Kasumi-1 (cell line): ENCODE measurements at regions not wholly inside any gene's neighbourhood (a gene's known extent, or its start where the extent isn't known, plus 50 kb on each side); places are given as distances from the start of the nearest gene placed in this dataset.

ENCODE experiments used
- DNase-seq, 2 experiments: peaks; one replicate each; lab custom pipeline; 2025; lab: John Stamatoyannopoulos, UW

DNA sequence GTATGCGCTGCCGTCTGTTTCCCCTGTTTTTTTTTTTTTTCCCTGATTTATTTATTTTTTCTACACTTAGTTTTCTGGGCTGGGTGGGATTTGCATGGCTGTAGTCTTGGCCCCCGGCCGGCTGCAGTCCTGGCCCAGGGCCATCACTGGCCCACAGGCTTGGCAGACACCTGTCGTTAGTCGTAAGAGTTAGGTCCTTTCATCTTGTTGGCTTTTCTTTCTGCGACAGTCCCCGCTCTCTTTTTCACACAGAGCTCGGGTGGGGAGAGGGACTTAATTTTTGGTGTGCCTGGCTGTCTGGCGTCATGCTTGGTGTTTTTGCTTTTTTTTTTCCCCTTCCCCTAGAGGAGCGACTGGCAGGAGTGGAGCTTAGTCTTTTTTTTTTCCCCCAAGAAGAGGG, 183.4 kb downstream of the KLF13 start:
- no peak for DNase-seq

DNA sequence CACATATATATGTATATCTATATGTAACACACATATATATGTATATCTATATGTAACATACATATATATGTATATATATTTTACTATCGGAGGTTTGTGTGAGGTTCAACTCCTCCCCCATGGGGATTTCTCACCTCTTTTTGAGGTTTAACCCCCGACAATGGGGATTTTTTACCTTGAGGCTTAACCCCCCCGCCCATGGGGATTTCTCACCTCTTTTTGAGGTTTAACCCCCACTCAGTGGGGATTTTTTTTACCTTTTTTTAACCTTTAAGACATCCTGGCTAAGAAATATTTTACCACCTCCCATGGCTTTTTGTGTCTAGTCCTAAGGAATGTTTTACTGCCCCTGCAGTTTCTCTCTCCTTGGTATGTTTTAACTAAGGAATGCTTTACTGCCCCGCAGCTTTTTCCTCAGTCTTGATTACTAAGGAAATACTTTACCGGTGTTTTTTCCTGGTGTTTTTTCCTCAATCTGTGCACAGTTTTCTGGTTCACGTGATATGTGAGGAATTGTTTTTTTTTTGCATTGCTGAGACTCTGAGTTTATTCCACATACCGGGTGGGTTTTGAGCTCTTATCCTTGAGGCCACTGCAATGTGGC, 185.2 kb downstream of the KLF13 start:
- DNase-seq: no peak

DNA sequence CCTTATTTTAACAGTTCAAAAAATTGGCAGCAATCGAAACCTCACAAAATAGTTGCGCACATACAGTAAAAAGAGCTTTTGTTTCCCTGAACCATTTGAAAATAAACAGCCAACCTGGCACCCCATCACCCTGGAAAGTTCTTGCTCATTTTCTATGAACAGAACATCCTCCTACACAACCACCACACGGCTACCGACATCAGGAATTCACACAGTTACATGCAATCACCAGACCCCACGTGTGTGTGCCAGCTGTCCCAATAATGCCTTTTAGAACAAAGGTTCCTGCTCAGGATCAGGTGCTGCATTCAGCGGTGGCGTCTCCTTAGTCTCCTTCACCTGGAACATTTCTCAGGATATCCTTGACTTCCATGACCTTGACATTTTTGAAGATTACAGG, 186.5 kb downstream of the KLF13 start:
- DNase-seq: no peak

DNA sequence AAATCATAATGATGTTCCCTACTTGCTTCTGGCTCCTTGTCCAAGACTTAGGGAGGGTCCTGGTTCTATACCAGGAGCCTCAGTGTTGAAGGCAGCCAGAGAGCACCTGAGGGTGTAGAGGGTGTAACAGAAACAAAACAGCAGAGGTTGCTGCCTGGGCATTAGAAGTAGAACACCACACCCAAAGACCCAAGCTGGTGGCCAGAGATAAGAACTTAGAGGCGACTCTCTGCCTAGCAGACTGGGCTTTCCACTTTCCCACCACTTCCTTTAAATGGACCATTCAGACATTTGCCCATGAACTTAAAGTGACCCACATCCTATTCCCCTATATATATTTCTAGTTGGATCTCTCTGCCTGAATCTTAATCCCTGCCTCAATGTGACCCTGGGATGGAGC, 189.8 kb downstream of the KLF13 start:
- DNase-seq: no peak

DNA sequence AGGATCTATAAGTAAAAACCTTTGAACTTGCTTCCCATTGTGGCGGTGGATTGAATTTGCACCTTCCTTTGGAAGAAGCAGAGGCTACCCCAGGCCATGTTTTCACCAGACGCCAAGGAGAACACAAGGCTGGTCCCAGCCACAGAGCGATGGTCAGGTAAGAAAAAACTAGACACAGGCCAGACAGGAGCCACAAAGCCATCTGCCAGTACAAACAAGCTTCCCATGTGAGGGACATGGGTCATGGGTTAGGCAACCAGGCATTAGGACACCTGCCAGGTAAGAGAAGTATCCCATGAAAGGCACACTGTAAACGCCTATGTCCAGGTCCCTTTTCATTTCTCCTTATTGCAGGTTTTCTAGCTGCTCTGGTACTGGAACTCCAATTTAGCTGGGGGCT, 190.2 kb downstream of the KLF13 start:
- DNase-seq: no peak

DNA sequence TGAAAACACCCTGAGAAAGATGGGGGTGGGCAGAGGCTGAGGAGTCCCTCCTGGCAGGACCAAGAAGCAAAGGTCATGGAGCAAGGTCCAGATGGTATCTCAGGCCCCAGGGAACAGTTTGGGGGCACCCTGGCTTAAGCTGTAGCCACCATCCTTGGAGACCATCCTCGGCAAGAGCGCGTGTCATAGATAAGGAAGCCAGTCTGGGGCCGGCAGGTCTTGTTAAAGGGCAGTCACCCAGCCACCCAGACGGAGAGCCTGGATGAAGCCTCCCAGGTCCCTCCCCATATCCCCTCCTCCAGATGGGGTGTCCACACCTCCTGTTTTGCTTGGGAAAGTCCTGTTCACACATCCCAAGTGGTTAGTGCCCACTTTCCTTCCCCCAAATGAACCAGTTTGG, 191.1 kb downstream of the KLF13 start:
- no peak for DNase-seq

DNA sequence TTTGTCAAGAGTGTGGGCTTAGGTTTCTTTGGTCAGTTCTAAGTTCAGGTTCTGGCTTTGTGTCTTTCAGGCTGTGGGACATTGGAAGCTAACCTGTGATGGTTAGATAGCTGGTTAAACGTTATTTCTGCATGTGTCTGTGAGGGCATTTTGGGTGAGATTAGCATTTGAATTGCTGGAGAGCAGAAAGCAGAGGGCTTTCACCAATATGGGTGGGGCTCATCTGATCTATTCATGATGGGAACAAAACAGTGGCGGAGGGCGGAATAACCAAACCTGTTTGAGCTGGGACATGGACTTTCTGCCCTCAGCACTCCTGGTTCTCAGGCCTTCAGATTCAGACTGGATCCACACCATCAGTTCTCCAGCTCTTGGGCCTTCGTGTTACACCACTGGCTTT, 195.4 kb downstream of the KLF13 start:
- DNase-seq: no peak

DNA sequence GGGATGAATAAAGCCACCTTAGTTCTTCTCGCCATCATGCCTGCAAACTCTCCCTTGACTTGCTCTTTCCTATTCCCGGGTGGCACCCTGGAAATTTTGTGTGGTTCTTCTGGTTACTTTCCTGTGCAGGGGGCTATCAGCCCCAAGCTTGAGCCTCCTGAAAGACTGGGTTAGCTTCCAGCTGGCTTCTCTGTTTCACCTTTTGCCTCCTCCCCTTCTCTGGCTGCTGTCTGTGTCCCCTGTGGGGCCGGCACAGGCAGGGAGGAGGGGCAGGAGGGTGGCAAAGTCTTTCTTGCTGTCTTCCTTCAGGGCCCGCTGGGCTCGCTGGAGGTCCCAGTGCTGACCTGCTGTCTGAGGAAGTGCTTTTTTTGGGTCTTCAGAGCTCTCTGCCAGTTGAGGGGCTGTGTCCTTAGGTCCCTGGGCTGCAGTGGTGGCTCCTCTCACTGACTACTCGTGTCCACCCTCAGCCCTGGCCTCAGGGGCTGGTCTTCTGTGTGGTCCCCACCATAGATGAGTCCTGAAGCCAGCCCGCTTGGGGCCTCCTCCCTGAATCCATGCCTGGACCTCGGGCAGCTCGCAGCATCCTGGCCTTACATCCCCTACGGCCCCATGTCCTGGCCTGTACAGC, 196.5 kb downstream of the KLF13 start:
- DNase-seq: no peak

DNA sequence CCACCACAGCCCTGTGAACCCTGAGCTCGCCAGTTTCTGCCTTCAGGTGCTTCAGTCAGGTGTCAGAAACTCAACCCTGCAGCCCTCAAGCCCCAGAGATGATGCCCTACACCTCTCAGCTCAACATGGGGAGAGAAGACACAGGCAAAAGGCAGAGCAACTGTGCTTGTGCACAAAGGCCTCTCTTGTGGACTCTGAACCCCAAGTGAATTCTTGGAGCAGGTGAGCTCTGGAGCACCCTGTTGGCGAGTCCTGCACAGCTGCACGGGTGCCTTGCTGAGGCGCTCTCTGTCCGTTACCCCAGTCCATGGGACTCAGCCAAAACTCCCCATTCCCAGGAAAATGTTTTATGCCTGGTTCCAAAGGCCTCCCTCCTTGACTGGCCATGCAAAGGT, 197.0 kb downstream of the KLF13 start:
- DNase-seq: no peak

DNA sequence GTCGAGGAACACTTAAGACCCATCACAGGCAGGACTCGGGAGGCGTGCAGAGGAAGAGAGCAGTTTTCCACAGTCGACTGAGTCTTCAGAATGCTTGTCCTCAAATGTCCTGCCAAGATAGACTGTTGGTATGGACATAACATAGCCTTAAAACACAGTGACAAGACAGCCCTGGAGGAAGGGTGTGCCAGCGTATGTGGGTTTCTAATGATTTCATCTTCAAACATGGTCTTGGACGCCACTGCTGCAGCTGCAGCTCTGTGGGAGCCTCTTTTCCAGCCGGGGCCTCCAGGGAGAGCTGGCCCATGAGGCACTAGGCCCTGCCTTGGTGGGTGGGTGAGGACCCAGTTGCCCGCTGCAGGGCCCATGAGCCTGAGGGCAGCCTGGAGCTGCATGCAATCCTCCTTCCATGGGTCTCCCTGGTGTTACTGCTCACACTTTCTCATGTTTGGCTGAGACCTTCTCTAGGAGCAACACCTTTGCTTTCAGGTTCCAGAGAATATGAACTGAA, 198.6 kb downstream of the KLF13 start:
- DNase-seq: no peak

DNA sequence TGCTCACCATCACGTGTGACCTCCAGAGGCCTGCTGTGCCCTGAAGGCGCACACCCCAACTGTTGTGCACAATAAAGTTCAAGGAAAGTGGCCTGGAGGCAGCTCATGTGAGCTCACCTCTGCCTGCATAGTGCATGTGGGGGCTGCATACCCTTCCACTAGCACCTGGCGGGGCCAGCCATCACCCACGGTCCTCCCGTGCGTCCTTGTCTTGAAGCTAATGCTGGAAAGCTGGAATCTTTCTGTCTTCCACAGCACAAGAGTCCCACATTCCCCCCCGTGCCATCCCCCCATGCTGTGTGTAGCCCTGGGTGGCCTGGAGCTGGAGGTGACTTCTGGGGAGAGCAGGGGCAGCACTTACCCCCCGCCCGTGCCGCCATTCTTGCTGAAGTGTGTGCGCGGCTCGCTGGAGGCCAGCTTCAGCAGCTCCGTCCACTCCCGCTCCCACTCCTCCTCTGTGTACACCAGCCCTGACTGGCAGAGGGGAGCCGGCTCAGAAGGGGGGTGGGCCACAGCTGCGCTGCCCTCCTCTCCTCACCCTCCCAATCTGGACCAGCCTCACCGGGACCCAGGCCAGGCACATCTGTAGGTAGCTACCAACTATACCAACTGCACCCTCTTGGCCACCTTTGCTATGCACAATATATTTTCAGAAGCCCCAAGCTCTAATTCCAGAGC, 199.5 kb downstream of the KLF13 start:
- no peak for DNase-seq

DNA sequence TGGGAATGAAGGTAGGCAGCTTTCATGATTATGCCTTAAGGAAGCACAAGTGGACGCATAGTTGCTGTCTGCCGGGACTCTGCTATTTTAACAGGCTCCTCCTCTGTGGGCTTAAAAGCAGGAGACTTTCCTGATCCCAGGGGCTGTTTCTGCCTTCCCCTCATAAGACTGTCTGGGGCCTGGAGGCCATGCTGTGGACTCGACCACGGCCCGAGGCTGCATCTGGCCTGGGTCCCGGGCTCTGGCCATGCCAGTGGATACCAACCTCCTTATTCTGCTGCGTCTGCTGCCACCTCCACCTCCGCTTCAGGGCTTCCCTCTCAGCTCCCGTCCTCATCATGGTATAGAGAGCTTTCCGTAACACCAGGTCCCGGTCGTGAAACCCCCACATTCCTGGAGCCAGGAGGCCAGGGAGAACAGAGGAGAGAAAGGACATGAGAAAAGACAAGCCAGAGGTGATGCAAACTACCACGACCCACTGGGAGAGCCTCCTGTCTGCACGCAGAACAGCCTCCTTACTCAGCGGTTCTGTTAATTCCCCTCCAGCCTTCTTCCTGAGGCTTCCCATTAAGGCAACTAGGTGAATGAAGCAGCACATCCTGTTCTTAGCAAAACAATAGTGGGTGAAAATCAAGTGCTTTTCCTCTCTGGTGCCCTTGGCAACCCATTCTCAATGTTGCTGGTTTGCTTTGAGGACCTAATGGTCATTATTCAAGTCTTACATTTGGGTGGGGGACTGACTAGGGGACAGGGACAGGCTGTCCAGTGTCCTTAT, 200.5 kb downstream of the KLF13 start:
- DNase-seq: no peak

DNA sequence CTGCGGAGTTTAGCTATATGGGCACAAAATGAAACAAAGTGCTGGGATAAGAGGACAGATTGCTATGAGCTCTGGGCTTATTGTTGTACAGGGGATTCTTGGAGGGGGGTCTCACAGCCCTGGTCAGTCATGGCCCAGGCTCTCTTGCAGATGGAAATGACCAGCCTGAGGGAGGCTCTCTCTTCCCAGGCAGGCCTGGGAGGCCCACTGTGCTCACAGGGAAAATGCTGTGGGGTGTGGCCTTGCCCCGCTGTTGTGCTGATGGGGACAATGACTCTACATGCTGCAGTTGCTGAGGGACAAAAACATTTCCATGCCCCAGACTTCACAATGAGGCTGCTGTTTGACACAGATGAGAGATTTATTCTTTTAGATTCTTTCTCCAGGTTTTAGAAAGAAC, 202.2 kb downstream of the KLF13 start:
- no peak for DNase-seq

DNA sequence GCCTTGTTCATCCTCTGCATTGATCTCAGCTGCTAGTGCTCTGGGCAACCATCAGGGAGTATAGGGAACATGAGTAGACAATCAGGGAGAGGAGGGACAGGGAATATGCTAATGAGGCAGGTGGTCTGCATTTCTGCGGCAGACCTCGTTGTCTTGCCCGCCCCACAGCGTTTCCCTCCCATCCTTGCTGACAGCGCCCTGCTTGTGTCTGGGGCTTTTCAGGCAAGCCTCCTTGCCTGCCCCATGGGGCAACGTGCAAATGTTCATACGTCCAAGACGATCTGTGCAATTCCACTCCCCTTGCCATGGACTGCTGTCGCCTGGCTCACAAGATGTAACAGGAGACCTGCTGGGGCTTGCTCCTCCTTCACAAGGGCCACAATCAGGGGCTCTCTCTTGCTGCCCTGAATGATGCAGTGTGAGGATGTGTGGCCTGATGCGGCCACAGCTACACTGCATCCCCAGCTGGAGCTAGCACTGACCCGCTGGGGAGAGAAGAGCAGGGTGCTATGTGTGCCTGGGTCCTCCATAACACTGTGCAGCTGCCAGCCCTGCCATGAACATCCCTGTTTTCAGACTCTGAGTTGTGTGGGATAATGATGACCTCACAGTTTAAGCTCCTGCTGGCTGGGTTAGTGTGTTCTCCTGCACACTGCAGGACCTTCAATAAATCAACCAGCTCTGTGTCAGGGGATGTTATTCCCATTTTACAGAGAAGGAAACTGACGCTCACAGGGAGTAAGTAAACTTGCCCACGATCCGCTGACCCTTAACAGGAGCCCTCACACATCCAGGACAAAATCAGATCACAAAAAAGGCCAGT, 211.3 kb downstream of the KLF13 start:
- DNase-seq: no peak

DNA sequence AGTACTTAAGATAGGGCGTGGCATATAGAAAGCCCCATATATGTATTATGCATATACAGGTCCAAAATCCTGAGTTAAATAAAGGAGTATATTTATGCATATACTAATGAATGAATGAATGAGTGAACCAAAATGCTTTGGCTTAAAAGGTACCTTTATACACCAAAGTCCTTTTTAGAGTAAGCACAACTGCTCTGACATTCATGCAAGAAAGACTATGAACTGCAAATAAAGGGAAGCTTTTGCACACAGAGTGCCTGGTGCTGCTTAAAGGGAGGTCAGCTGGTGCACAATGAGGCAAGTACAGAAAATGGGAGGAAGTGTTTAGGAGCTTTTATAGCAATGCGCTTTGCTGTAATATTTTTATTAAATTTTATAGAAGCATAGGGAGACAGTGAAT, 214.0 kb downstream of the KLF13 start:
- no peak for DNase-seq

DNA sequence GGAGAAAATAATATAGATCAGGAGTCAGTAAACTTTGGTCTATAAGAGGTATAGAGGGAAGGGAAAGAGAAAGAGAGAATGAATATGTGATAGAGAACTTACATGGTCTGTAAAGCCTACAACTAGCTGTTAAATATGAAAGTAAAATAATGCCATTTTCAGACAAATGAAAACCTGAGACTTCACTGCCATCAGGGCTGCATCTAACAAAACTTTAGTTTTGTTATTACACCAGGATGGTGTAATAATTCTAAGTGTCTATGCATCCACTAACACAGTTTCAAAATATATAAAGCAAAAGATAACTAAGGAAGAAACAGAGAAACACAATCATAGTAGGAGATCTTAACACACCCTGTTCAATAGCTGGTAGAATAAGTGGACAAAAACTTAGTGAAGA, 217.7 kb downstream of the KLF13 start:
- no peak for DNase-seq

DNA sequence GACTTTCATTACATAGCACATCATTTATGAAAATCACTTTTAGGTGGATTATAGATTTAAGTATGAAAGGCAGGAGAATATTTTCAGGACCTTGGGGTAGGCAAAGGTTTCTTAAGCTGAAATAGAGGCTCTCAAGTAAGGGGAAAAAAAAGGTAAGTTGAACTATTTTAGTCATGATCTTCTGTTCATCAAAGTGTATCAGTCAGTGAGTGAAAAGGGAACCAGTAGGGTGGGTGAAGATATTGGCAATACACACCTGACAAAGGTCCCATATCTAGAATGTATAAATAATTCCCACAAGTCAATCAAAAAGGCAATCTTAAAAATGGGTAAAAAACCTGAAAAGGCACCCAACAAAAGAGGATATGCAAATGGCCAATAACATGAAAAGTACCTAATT, 218.6 kb downstream of the KLF13 start:
- no peak for DNase-seq

DNA sequence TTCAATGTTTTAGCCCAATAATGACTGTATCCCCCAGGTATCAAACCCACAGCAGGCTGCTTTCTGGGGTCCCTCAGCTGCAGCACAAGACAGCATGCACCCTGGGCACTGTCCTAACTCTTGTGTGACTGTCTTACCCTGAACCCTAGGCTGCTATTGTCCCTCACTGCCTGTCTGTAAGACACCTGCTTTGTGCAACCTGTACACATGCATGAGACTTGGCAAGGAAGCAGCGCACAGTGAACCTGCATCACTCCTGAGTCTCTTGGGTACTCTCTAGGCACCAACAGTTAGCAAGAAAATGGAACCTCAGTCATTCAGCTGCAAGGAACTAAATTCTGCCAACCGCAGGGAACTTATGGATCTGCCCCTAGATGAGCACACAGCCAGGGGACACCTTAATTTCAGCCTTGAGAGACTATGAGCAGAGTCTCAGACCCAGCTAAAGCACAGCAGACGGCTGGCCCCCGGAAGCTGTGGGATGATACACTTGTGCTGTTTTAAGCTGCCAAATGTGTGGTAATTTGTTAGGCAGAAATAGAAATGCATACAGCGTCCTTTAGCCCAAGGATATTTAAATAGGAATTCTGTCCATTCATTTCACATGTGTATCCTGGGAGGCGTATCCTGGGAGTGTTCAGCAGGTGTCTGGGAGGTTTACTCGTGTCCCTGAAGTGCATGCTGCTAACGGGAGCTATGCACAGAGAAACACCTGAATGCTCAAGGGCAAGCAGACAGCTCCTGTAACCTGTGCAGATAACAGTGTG, 223.8 kb downstream of the KLF13 start:
- peak; percentile 34 for DNase-seq

DNA sequence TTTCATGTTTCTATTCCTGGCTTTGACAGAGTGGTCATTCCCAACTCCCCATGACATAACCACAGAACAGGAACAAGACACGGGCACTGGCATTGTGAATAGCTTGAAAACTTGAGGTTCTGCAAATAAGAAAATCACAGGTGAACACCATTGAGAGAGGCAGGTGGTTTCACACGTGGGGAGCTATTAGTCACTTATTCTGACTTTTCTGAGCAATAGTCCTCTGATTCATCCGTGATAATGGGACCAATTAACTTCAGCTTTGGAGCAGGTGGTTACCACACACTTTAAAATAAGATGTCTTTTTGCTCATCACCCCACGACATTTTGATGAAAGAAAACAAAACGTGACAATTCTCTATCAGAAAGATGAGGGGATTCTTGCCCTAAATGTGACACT, 224.7 kb downstream of the KLF13 start:
- DNase-seq: no peak

DNA sequence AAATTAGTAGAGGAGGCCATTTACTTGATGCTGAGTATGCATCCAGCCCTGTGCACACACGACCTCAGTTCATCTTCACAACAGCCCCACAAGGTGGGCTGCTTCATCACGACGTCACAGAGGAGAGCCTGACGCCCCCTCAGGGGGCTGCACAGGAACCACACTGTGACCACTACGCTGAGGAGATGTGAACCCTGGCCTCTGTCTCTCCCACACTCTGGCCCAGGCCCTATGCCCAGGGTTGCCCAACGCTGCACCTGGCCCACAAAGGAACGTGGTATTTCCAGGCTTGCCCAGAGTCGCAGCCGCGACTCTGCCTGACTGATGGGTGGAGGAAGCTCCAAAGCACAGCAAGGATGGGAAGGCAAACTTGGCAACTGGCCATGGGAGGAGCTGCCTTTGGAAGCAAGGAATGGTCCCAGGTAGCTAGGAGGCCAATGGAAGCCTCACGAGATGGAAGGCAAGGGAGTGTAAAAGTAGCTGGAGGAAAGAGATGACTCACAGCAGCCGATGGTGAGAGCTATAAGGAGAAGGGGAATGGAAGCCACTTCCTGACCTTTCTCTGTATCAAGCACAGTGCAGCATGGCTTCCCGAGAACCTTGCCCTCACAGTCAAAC, 226.0 kb downstream of the KLF13 start:
- DNase-seq: no peak

DNA sequence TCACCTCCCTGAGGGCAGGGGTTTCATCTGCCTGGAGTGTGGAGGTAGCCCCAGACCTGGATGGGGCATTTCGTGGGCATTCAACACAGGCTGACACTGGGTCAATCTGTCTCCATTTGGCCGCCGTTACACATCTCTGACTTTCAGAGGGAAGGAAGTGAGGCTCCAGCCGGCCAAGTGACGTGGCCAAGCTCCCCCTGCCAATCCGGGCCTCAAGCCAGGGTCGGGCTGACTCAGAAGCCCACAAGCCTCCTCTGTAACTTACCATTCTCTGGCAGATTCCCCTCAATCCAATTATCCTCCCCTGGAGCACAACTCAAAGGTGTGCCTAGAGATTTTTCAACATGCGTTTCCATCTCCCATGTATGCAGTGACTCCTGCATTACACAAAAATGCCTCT, 227.6 kb downstream of the KLF13 start:
- DNase-seq: peak in 1 of 2 experiments; percentile 2
